Neuronal stem cell (in vitro differentiated cells): ENCODE measurements at regions not wholly inside any gene's neighbourhood (a gene's known extent, or its start where the extent isn't known, plus 50 kb on each side); places are given as distances from the start of the nearest gene placed in this dataset.

Source experiments
- DNase-seq: peaks from one replicate; pipeline ENCODE4 v3.0.0-alpha.2; 2013; ENCODE audit warnings: low spot score
- H2AFZ ChIP-seq: one replicate; pipeline ENCODE4 v1.6.1; 2013; ENCODE audit warnings: mild to moderate bottlenecking, low read length, inconsistent platforms
- H2AK5ac ChIP-seq: 2 replicates; pipeline ENCODE4 v1.6.1; 2013; ENCODE audit warnings: low read depth, mild to moderate bottlenecking, inconsistent platforms, low read length, moderate library complexity, mixed read lengths
- H2BK120ac ChIP-seq: 2 replicates; pipeline ENCODE4 v1.6.1; 2013; ENCODE audit warnings: low read depth, mild to moderate bottlenecking, inconsistent platforms, low read length, moderate library complexity, mixed read lengths
- H2BK12ac ChIP-seq: one replicate; pipeline ENCODE4 v1.6.1; 2013; ENCODE audit warnings: low read length, inconsistent platforms
- H2BK15ac ChIP-seq: 2 replicates; pipeline ENCODE4 v1.6.1; 2013; ENCODE audit warnings: mild to moderate bottlenecking, low read length, inconsistent platforms, mixed read lengths
- H2BK5ac ChIP-seq: one replicate; pipeline ENCODE4 v1.6.1; 2013; ENCODE audit warnings: inconsistent platforms, mild to moderate bottlenecking, low read length, moderate library complexity
- H3K14ac ChIP-seq: one replicate; pipeline ENCODE4 v1.6.1; 2013; ENCODE audit warnings: low read length, inconsistent platforms
- H3K18ac ChIP-seq: 2 replicates; pipeline ENCODE4 v1.6.1; 2013; ENCODE audit warnings: low read length, inconsistent platforms
- H3K23ac ChIP-seq: 2 replicates; pipeline ENCODE4 v1.6.1; 2013; ENCODE audit warnings: low read depth, mild to moderate bottlenecking, mixed read lengths, low read length, inconsistent platforms; ENCODE audit not compliant: poor library complexity
- H3K27ac ChIP-seq: replicated peaks from 3 replicates; pipeline ENCODE4 v1.5.1; 2013; ENCODE audit warnings: low read length, inconsistent platforms
- H3K27me3 ChIP-seq, 3 experiments: 2 replicates each; pipeline ENCODE4 v1.6.1; 2013; ENCODE audit warnings: low read length in 3 of 3, mild to moderate bottlenecking in 2 of 3, inconsistent platforms in 1 of 3, low read depth in 1 of 3, mixed read lengths in 1 of 3, moderate library complexity in 1 of 3; ENCODE audit not compliant: control insufficient read depth in 3 of 3, insufficient read depth in 3 of 3
- H3K36me3 ChIP-seq, 2 donors: replicated peaks in 1 of 2; 2 replicates each; pipeline ENCODE4 v1.6.1; 2013; ENCODE audit warnings: low read length in 2 of 2; ENCODE audit not compliant: control insufficient read depth in 2 of 2, insufficient read depth in 2 of 2
- H3K4ac ChIP-seq: 2 replicates; pipeline ENCODE4 v1.6.1; 2013; ENCODE audit warnings: inconsistent platforms, mild to moderate bottlenecking, low read length, moderate library complexity
- H3K4me1 ChIP-seq, 2 donors: 1 replicate in 1 of 2; 2 replicates in 1 of 2; pipeline ENCODE4 v1.6.1; 2013; ENCODE audit warnings: low read length in 2 of 2, low read depth in 1 of 2; ENCODE audit not compliant: control insufficient read depth in 2 of 2, insufficient read depth in 1 of 2
- H3K4me2 ChIP-seq: one replicate; pipeline ENCODE4 v1.6.1; 2013; ENCODE audit warnings: mild to moderate bottlenecking, low read length, inconsistent platforms; ENCODE audit not compliant: insufficient read depth, poor library complexity, severe bottlenecking
- H3K4me3 ChIP-seq, 2 donors: 2 replicates each; pipeline ENCODE4 v1.5.1; 2013; ENCODE audit warnings: low read length in 2 of 2, mild to moderate bottlenecking in 2 of 2, inconsistent platforms in 1 of 2, moderate library complexity in 1 of 2
- H3K79me1 ChIP-seq: one replicate; pipeline ENCODE4 v1.6.1; 2013; ENCODE audit warnings: low read depth, mild to moderate bottlenecking, inconsistent platforms, low read length, moderate library complexity
- H3K9ac ChIP-seq: one replicate; pipeline ENCODE4 v1.6.1; 2013; ENCODE audit warnings: mild to moderate bottlenecking, low read depth, low read length, inconsistent platforms; ENCODE audit not compliant: poor library complexity
- H3K9me3 ChIP-seq, 2 donors: replicated peaks in 1 of 2; 2 replicates each; pipeline versions ENCODE3 to v1.6.1; 2013; ENCODE audit warnings: low read length in 2 of 2, mild to moderate bottlenecking in 2 of 2, inconsistent platforms in 1 of 2, low read depth in 1 of 2, mixed read lengths in 1 of 2, moderate library complexity in 1 of 2; ENCODE audit not compliant: control insufficient read depth in 2 of 2, insufficient read depth in 1 of 2
- H4K8ac ChIP-seq: one replicate; pipeline ENCODE4 v1.6.1; 2013; ENCODE audit warnings: low read depth, mild to moderate bottlenecking, inconsistent platforms, low read length, moderate library complexity
- H4K91ac ChIP-seq: one replicate; pipeline ENCODE4 v1.6.1; 2013; ENCODE audit warnings: low read length, low read depth, mild to moderate bottlenecking, inconsistent platforms; ENCODE audit not compliant: poor library complexity
- WGBS, 2 donors: extraction: QIAGEN DNeasy Blood & Tissue Kit; methylation state at CpG; one replicate each; pipeline ENCODE4 v1.1.7; 2013; ENCODE audit warnings: missing lambda C conversion rate in 2 of 2, mixed read lengths in 1 of 2; ENCODE audit not compliant: insufficient read length in 2 of 2, insufficient replicate concordance in 1 of 2; ENCODE audit errors: extremely low coverage in 2 of 2; 5-methylcytosine and 5-hydroxymethylcytosine counted together

DNA sequence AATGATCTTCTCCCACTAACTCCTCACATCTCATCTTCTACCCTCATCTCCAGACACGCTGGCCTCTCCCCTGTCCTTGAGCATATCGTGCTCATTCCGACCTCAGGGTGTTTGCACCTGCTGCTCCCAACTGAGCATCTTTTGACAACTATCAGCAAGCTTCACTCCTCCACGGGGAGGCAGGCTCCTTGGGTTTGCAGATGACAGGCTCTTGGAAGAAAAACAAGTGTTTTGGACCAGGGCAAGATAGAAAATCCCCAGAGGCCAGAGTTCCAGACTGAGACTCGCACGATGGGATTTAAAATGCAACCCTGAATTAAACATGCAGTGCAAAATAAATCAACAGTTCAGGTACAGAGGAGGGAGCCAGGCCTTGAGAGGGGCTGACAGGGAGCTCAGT, 246.7 kb downstream of the PTPRU start:
- H3K36me3 ChIP-seq = no peaks in the 10 kb centered on the region

DNA sequence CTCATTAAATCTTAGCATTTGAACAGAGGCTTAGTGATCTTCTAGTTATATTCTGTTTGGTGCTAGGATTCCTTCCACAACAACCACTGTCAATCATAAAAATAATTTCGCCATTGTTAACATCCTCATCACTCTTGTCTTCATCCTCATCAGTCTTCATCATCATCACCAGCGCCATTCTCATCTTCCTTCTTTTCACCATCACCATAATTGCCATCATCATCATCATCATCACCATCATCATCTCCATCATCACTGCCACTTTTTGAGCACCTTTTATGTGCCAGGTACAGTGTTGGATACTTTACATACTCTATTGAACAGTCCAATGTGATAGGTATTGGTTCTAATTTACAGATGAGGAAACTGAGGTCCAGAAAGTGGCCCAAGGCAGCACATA, 245.7 kb downstream of the PTPRU start:
- Histone ChIP-seq H3K4me2 (no peak overlapping the region), H4K8ac (no peak overlapping the region), H3K4me3 (no peak overlapping the region), H3K23ac (no peak overlapping the region), H3K14ac (no peak overlapping the region), H3K36me3 (no peaks in the 10 kb centered on the region), H2AFZ (no peak overlapping the region), H3K4me1 (peaks cover 0 to 3% of the 10 kb centered on the region in 2 donors), H2BK120ac (no peak overlapping the region), H2BK12ac (no peak overlapping the region), H3K27ac (no peak overlapping the region), H3K4ac (no peak overlapping the region), H3K9ac (no peak overlapping the region), H2BK5ac (no peak overlapping the region), H3K27me3 (peaks cover 0 to 21% (median 3%) of the 10 kb centered on the region in 3 experiments), H2AK5ac (no peak overlapping the region), H4K91ac (no peak overlapping the region), H3K79me1 (no peaks in the 10 kb centered on the region), H3K9me3 (no peaks in the 10 kb centered on the region), H2BK15ac (no peak overlapping the region), H3K18ac (no peak overlapping the region)
- WGBS, 2 donors = 100% methylated on average over 1 of the region's 2 CpGs; no CpG with 5 or more reads in 1 of the 2 donors
- no peak for DNase-seq

More for the DNA sequence above, 246.7 kb downstream of the PTPRU start:
- Histone ChIP-seq H3K18ac (no peak overlapping the region), H3K27ac (no peak overlapping the region), H3K4ac (no peak overlapping the region), H4K91ac (no peak overlapping the region), H3K9ac (no peak overlapping the region), H2AFZ (no peak overlapping the region), H3K23ac (no peak overlapping the region), H2BK5ac (no peak overlapping the region), H2BK12ac (no peak overlapping the region), H3K9me3 (no peaks in the 10 kb centered on the region), H2BK15ac (no peak overlapping the region), H2AK5ac (no peak overlapping the region), H3K4me2 (no peak overlapping the region), H3K14ac (no peak overlapping the region), H3K4me1 (peaks cover 0 to under 1% of the 10 kb centered on the region in 2 donors), H3K27me3 (peaks cover 0 to 12% (median 0%) of the 10 kb centered on the region in 3 experiments), H4K8ac (no peak overlapping the region), H3K79me1 (no peaks in the 10 kb centered on the region), H3K4me3 (no peak overlapping the region), H2BK120ac (no peak overlapping the region)
- WGBS, 2 donors = no CpG with 5 or more reads among the region's 6 CpGs
- no peak for DNase-seq

DNA sequence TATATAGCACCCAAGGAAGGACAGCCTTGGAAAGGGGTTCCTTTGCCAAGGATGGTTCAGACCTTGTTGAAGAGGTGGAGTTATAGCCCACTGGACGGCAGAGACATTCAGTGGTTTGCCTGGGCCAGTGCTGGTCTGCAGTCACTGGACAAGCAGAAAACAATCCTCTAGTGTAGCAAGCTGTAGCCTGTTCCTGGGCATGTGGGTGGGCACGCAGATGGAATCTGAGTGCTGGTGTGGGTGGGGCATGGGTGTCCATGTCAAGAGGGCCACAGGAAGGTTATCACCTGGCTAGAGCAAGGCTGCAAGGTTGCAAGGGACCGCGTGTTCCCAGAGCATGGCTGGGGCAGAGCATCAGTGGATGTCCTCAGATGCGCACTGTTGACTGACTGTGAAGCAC, 244.7 kb downstream of the PTPRU start:
- H3K14ac ChIP-seq = no peak overlapping the region
- no peaks in the 10 kb centered on the region for H3K9me3 ChIP-seq
- no peak overlapping the region for H3K9ac ChIP-seq
- H2BK12ac ChIP-seq = no peak overlapping the region
- no peaks in the 10 kb centered on the region for H3K79me1 ChIP-seq
- H4K8ac ChIP-seq = no peak overlapping the region
- H3K27me3 ChIP-seq = peaks cover 0 to 28% (median 3%) of the 10 kb centered on the region in 3 experiments
- no peak overlapping the region for H3K27ac ChIP-seq
- H3K23ac ChIP-seq = no peak overlapping the region
- no peak overlapping the region for H2BK5ac ChIP-seq
- no peaks in the 10 kb centered on the region for H3K36me3 ChIP-seq
- H2AFZ ChIP-seq = no peak overlapping the region
- no peak overlapping the region for H3K4ac ChIP-seq
- no peak overlapping the region for H2BK120ac ChIP-seq
- no peak overlapping the region for H3K4me2 ChIP-seq
- peaks cover 0 to 3% of the 10 kb centered on the region in 2 donors for H3K4me1 ChIP-seq
- H3K4me3 ChIP-seq = no peak overlapping the region
- no peak overlapping the region for H3K18ac ChIP-seq
- DNase-seq = no peak
- WGBS, 2 donors = no CpG with 5 or more reads among the region's 5 CpGs
- no peak overlapping the region for H2AK5ac ChIP-seq
- H4K91ac ChIP-seq = no peak overlapping the region
- no peak overlapping the region for H2BK15ac ChIP-seq

DNA sequence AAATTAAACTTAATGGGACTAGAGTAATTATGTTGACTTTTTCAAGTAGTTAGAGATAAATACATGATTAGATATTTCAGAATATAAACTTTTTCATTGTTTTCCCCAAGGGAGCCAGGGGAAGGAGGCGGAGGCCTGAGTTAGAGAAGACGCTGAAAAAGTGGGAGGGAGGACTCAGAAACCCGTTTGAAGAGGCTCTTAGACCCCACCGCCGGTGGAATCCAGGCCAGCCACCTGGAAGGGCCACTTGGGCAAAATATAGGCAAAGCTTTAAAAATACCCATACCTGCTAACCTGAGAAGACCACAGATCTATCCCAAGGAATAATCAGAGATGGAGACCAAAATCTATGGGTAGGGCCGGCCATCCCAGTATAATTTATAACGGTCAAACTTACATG, 242.6 kb downstream of the PTPRU start:
- H3K4me3 ChIP-seq = no peak overlapping the region

More for the DNA sequence above, 242.6 kb downstream of the PTPRU start:
- Histone ChIP-seq H3K27me3 (peaks cover 0 to 34% (median 3%) of the 10 kb centered on the region in 3 experiments), H3K4me1 (peaks cover 0 to 3% of the 10 kb centered on the region in 2 donors), H2BK5ac (no peak overlapping the region), H3K9me3 (no peaks in the 10 kb centered on the region), H3K4ac (no peak overlapping the region), H3K9ac (no peak overlapping the region), H2BK120ac (no peak overlapping the region), H2BK15ac (no peak overlapping the region), H3K79me1 (no peaks in the 10 kb centered on the region), H2AK5ac (no peak overlapping the region), H4K8ac (no peak overlapping the region), H3K23ac (no peak overlapping the region), H3K27ac (no peak overlapping the region), H4K91ac (no peak overlapping the region), H2BK12ac (no peak overlapping the region), H3K4me2 (peak overlapping the region; percentile 50), H3K18ac (no peak overlapping the region), H3K14ac (no peak overlapping the region), H2AFZ (no peak overlapping the region), H3K36me3 (no peaks in the 10 kb centered on the region)
- no CpG with 5 or more reads among the region's 7 CpGs for WGBS, 2 donors
- peak; percentile 9 for DNase-seq
